ENCODE measurements at regions not wholly inside any gene's neighbourhood (a gene's known extent, or its start where the extent isn't known, plus 50 kb on each side); places are given as distances from the start of the nearest gene placed in this dataset.

- Histone ChIP-seq H3K9me3 (no peaks in the 10 kb centered on the region), H3K4me1 (peaks cover 0 to 2% of the 10 kb centered on the region in 2 donors), H3K36me3 (no peaks in the 10 kb centered on the region), H3K4me3 (no peak overlapping the region), H3K27ac (no peak overlapping the region), H3K27me3 (no peaks in the 10 kb centered on the region)
- in situ Hi-C loops (cut with MboI; ENCODE audit: low sequenced_read_pairs in 4 of 4) (no loop called here), intact Hi-C loops (cut with DNase I; ENCODE audit: low total_unique reads) (no loop called here)
- DNase-seq (no peak), ATAC-seq (no peak)
- TF ChIP-seq CTCF (IDR thresholded peaks at IDR 0.05 in 4 of 5, conservative IDR thresholded peaks at IDR 0.05 in 1 of 5) (no peak), POLR2A (IDR thresholded peaks at IDR 0.05) (no peak)
Measured at GRCh38 chr3:10688126-10688525, 127.9 kb upstream of the SLC6A11 start.

GRCh38 chr3:10688548-10689172 is 127.4 kb upstream of the SLC6A11 start:
- intact Hi-C loops (cut with DNase I; ENCODE audit: low total_unique reads) = no loop called here
- H3K4me1 ChIP-seq = peaks cover 0 to 6% of the 10 kb centered on the region in 2 donors
- no peak for ATAC-seq
- in situ Hi-C loops (cut with MboI; ENCODE audit: low sequenced_read_pairs in 4 of 4) = no loop called here
- DNase-seq = no peak
- no peak overlapping the region for H3K4me3 ChIP-seq
- H3K9me3 ChIP-seq = no peaks in the 10 kb centered on the region
- H3K27ac ChIP-seq = no peak overlapping the region
- no peaks in the 10 kb centered on the region for H3K36me3 ChIP-seq
- no peak for TF ChIP-seq POLR2A (IDR thresholded peaks at IDR 0.05)
- no peak for TF ChIP-seq CTCF (IDR thresholded peaks at IDR 0.05 in 4 of 5, conservative IDR thresholded peaks at IDR 0.05 in 1 of 5)
- H3K27me3 ChIP-seq = no peaks in the 10 kb centered on the region

- Histone ChIP-seq H3K9me3 (no peaks in the 10 kb centered on the region), H3K4me3 (no peak overlapping the region), H3K36me3 (no peaks in the 10 kb centered on the region), H3K4me1 (peaks cover 0 to 6% of the 10 kb centered on the region in 2 donors), H3K27me3 (no peaks in the 10 kb centered on the region), H3K27ac (no peak overlapping the region)
- in situ Hi-C loops (cut with MboI; ENCODE audit: low sequenced_read_pairs in 4 of 4) = no loop called here
- no peak for ATAC-seq
- intact Hi-C loops (cut with DNase I; ENCODE audit: low total_unique reads) = loop anchor here (10.0 kb wide), 2 partner anchors 177 to 277 kb away; no protein-coding TSS in a partner anchor
- DNase-seq = no peak
- no peak for TF ChIP-seq CTCF (IDR thresholded peaks at IDR 0.05 in 4 of 5, conservative IDR thresholded peaks at IDR 0.05 in 1 of 5)
- TF ChIP-seq POLR2A (IDR thresholded peaks at IDR 0.05) = no peak
Measured at GRCh38 chr3:10692039-10692622, 123.9 kb upstream of the SLC6A11 start.

- in situ Hi-C loops (cut with MboI; ENCODE audit: low sequenced_read_pairs in 4 of 4) = no loop called here
- intact Hi-C loops (cut with DNase I; ENCODE audit: low total_unique reads) = loop anchor here (1.0 to 10.0 kb wide), 3 partner anchors 179 to 349 kb away; no protein-coding TSS in a partner anchor
- H3K27ac ChIP-seq = peak overlapping the region in 3 of 4 donors; percentile 18 to 59 (median 36)
Measured at GRCh38 chr3:10693457-10693856, 122.6 kb upstream of the SLC6A11 start.

More at GRCh38 chr3:10693457-10693856, 122.6 kb upstream of the SLC6A11 start:
- no peak for TF ChIP-seq POLR2A (IDR thresholded peaks at IDR 0.05)
- peak in 4 of 5 experiments; percentile 36 to 50 (median 44) for TF ChIP-seq CTCF (IDR thresholded peaks at IDR 0.05 in 4 of 5, conservative IDR thresholded peaks at IDR 0.05 in 1 of 5)
- no peaks in the 10 kb centered on the region for H3K27me3 ChIP-seq
- DNase-seq = no peak
- peak; percentile 88 to 91 for ATAC-seq
- H3K4me3 ChIP-seq = no peak overlapping the region
- peaks cover 0 to 6% of the 10 kb centered on the region in 2 donors for H3K4me1 ChIP-seq
- no peaks in the 10 kb centered on the region for H3K36me3 ChIP-seq
- no peaks in the 10 kb centered on the region for H3K9me3 ChIP-seq
